NOMO-1 treated with DMSO at 0.1 percent for 48 hours (cell line): ENCODE measurements at regions not wholly inside any gene's neighbourhood (a gene's known extent, or its start where the extent isn't known, plus 50 kb on each side); places are given as distances from the start of the nearest gene placed in this dataset.

Source experiments
- DNase-seq: peaks from one replicate; lab custom pipeline; 2025; ENCODE audit not compliant: unreplicated experiment; lab: John Stamatoyannopoulos, UW

DNA sequence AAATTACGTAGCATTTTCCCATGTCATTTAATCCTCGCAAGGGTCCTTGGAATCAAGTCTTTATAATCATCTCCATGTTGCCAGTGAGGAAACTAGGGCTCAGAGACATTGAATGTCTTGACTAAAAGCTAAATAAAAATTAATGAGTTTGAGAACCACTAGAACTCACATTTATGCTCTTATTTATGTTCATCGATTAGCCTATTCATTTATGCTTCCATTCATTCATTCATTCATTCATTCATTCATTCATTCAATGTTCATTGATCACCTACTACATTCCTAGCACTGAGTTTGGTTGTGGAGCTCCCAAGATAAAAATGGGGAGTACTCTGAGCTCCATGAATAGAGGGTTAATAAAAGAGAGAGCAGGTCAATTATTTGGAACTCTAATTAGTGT, 59.7 kb downstream of the KCNA1 start:
- no peak for DNase-seq

DNA sequence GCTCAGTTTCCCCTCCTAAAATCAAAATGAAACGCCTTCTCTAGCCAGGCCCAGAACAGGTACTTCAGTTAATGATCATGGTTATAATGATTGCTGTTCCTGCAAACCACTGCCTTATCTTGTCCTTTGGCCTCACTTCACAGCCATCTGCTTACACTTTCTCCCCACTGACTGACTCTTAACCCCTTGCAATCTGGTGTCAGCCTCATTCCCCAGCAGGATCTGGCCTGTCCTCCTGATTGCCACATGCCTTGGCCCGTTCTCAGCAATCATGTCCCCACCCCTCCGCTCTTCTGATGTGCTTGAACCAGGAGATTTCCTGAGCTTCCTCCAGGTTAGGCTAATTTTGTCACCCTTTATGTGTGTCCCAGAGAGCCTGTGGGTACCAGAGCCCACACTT, 64.5 kb downstream of the KCNA1 start:
- no peak for DNase-seq

DNA sequence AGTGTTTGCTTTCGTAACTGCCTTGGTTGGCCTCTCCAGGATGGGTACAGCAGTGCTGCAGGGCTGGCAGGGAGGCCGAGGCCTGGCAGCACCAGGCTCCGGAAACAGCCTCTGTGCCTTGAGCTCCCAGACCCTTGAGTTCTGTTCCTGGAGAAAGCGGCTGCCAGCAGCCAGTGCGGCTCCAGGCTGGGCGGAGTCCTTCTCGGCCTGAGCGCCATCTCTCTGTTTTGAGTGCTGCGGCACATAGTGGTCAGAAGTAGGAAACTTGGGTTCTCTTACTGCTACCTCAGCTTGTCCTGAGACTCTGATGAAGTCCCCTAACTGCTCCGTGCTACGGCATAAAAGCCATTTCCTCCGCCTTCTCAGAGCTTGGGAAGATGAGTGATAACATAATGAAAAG, 65.9 kb downstream of the KCNA1 start:
- DNase-seq: no peak

DNA sequence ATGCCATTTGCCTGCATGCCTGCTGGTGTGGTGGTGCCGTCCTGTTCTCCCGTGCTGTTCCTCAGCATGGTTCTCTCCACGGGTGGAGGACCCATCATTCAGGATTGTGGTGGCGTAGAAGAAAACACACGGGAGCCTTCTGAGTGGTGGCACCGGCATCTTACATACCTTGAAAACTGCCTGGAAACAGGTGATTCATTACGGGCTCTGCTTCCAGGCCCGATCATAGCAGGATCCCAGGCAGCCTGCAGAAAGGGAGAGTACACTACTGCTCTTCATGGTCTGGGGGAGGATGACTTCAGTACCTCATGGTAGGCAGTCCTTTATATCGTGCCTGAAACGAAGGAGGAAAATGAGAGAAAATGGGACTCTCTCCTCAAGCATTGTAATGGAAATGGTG, 66.6 kb upstream of the KCNA5 start:
- DNase-seq: no peak

DNA sequence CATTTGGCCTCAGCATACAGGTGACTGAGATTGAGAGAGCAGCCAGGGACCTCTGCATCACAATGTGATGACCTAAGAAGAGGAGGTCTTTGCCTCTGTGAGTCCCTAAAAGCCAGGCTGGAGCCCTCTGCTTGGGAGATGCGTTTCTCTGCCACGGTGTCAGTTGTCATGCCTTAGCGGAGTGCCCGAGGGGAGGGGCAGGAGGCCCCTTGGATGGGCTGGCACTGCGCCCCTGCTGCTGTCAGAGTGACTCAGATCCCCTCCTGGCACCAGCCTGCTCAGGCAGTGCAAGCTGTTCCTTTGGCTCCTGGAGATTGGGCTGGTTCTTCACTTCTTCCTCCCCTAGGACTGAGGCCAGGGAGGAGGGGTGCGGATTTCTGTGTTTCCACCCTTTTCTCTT, 64.9 kb upstream of the KCNA5 start:
- no peak for DNase-seq

DNA sequence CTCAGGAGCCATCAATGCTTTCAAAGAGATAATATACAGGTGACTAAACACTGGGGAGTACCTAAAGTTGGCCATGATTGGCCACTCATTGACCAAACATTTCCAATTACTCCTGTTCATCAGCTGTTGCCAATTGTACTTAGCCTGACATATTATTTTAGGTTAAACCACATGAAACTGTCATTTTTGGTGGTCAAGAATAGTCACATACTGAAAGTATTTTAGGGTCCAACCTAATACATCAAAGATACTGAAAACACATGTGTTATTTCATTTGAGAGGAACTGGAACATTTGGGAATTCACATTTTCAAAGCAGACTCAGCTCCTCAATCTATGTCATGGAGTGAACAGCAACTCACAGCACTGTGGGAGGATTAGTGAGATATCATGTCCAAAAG, 63.9 kb upstream of the KCNA5 start:
- DNase-seq: no peak

DNA sequence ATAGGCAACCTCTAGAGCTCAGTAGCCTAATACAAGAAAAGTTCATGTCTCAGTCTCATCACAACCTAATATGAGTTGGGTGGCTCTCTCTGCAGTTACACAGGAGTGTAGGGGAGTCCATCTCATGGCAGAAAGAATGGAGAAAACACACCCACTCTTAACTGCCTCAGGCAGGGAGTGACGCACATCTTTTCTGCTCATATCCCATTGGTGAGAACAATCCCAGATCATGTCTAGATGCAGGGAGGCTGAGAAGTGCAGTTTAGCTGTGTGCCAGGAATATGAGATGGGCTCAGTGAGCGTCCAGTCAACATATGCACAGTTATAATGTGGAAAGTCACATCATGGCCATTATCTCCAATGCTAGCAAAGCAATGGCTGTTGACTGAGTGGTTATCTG, 59.3 kb upstream of the KCNA5 start:
- DNase-seq: no peak

DNA sequence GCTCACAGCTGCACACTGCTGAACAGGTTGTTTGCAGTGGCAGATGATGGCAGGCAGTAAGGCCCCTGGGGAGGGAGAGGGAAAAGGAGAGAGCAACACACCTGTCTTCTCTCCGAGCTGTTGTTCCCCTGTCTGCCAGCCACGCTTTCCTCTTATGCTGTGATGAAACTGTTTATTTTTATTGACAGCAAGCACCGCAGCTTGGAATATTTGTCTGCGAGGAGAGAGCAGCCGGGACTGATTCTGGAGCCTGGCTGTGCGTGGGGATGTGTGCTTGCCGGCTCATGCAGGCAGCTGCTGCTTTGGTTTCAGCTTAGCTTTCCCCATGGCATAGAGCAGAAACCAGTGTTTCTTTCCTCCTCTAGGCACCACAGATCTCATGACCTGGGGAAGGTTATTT, 58.7 kb upstream of the KCNA5 start:
- no peak for DNase-seq

DNA sequence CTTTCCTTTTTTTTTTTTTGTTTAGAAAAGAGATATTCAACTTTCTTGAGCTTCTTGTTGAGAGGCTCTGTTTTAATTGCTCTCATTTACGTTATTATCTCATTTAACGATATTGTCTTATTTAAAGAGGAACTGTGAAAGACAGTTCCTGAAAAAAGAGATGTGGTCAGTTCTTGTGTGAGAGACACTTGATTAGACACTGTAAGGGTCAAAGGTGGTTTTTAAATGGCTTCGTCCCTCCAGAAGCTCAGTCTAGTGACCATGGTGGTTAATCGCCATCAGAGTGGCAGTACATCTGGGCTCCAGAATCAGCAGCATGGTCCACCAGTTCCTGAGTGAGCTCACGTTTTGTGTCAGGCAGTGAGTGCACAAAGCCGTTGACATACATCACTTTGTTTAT, 57.9 kb upstream of the KCNA5 start:
- DNase-seq: peak; percentile 78

DNA sequence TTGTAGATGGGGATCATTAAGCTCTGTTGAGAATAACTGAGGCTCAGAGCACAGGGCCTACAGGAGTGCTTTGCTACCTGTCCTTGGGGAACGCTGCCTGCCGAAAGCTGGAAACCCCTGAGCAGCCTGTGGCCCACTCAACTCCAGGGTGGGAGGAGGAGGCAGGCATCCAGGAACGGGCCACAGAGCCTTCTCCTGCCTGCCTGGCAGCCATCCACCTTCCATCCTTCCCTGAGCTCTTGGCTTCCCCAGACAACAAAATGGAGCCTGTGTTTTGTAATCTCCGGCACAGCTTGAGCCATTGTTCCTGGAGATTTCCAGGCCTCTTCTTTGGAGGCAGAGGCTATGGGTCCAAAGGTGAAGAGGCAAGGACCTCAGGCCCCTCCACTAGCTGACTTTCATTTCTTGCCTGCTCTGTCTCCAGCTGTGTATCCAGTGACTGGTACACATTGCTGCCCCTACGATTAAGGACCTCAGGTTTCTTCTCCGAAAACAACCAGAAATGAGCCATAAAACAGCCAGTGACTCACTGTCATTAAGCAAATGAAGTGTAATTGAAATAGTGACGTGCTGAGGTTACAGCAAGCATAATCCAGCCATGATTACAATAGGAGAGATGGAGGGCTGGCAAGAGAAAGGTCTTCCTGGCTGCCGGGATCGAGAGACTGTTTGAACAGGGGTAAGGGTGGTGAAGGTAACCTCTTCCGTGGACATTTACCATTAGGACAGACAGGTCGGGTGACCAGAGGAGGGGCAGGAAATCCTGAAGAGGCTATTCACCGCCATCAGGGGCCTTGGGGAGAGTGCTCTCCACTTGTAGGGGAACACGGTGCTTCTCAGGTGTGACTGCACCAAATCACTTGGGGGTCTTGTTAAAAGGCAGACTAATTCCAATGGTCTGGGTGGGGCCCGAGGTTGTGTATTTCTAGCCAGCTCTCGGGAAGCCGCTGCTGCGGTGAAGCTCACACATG, 56.3 kb upstream of the KCNA5 start:
- DNase-seq: peak; percentile 35

DNA sequence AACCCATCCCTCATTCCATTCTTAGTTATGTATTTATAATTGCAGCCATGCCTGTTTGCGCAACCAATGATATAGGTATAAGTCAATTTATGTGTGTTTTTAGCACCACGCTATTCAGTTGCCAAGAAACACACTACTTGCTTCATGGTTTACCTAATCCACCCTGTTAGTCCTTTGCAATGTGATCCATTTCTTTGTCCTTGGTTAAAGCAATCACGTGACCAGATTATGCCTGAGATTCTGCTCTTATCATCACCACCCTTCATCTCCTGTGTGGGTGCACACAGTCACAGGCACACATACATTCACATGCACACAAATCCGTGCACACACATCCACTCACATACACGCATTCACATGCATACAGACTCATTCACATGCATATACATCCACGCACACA, 52.3 kb upstream of the KCNA5 start:
- DNase-seq: no peak

DNA sequence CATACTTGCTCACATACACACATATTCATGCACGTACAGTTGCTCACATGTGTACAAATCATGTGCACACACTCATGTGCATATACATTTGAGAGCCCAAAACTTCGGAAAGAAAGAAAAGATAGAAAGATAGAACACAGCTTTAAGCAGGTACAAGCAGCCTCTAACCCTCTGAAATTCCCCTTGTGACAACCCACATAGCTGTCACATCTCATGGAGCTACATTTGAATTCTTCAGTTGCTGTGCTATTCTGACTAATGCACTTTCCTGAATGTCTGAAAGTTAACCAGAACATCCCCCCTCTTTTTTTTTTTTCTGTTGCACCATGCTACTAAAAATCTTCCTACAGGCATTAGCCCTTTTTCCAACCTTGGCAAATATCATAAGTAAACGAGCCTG, 51.9 kb upstream of the KCNA5 start:
- DNase-seq: no peak

DNA sequence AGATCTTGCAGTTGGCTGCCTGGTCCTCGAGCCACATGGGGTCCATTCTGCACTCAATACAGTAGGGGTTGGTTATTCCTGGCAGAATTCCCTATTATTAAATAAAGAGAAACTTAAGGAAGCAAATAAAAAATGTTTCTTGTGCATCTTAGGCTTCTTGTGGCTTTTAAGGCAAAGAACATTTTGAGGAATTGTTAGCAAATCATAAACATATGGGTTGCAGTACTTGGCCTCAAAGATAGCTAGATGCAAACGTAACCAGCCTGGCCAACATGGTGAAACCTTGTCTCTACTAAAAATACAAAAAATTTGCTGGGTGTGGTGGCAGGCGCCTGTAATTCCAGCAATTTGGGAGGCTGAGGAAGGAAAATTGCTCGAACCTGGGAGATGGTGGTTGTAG, 50.8 kb upstream of the KCNA5 start:
- no peak for DNase-seq
